ENCODE measurements at regions not wholly inside any gene's neighbourhood (a gene's known extent, or its start where the extent isn't known, plus 50 kb on each side); places are given as distances from the start of the nearest gene placed in this dataset.

GRCh38 chr5:26660116-26660515 is 378.3 kb downstream of the CDH9 start:
- TF ChIP-seq CTCF (conservative IDR thresholded peaks at IDR 0.05; ENCODE audit: low read depth, low read length): no peak
- no peak overlapping the region for H3K4me3 ChIP-seq (ENCODE audit: low read length)
- DNase-seq (ENCODE audit: low read depth): no peak

GRCh38 chr5:26649000-26649399 is 389.4 kb downstream of the CDH9 start:
- DNase-seq (ENCODE audit: low read depth): no peak
- TF ChIP-seq CTCF (conservative IDR thresholded peaks at IDR 0.05; ENCODE audit: low read depth, low read length): no peak
- H3K4me3 ChIP-seq (ENCODE audit: low read length): no peak overlapping the region

GRCh38 chr5:26647781-26648180 is 390.6 kb downstream of the CDH9 start:
- H3K4me3 ChIP-seq (ENCODE audit: low read length): no peak overlapping the region
- no peak for DNase-seq (ENCODE audit: low read depth)
- TF ChIP-seq CTCF (conservative IDR thresholded peaks at IDR 0.05; ENCODE audit: low read depth, low read length): no peak

- no peak overlapping the region for H3K4me3 ChIP-seq (ENCODE audit: low read length)
- no peak for DNase-seq (ENCODE audit: low read depth)
These were observed 392.7 kb downstream of the CDH9 start for GRCh38 chr5:26645659-26646058.

GRCh38 chr5:26641492-26641891 is 396.9 kb downstream of the CDH9 start:
- TF ChIP-seq CTCF (conservative IDR thresholded peaks at IDR 0.05; ENCODE audit: low read depth, low read length): no peak
- DNase-seq (ENCODE audit: low read depth): no peak
- H3K4me3 ChIP-seq (ENCODE audit: low read length): no peak overlapping the region

More at GRCh38 chr5:26645659-26646058, 392.7 kb downstream of the CDH9 start:
- TF ChIP-seq CTCF (conservative IDR thresholded peaks at IDR 0.05; ENCODE audit: low read depth, low read length): no peak

GRCh38 chr5:26625099-26625498 is 413.3 kb downstream of the CDH9 start:
- DNase-seq (ENCODE audit: low read depth): no peak
- H3K4me3 ChIP-seq (ENCODE audit: low read length): no peak overlapping the region
- no peak for TF ChIP-seq CTCF (conservative IDR thresholded peaks at IDR 0.05; ENCODE audit: low read depth, low read length)

- H3K4me3 ChIP-seq (ENCODE audit: low read length): no peak overlapping the region
- no peak for DNase-seq (ENCODE audit: low read depth)
- no peak for TF ChIP-seq CTCF (conservative IDR thresholded peaks at IDR 0.05; ENCODE audit: low read depth, low read length)
These were observed 415.4 kb downstream of the CDH9 start for GRCh38 chr5:26622947-26623346.

All from retinal pigment epithelial cell (primary cell).